Esophagus squamous epithelium (tissue), 4 donors: ENCODE measurements at regions not wholly inside any gene's neighbourhood (a gene's known extent, or its start where the extent isn't known, plus 50 kb on each side); places are given as distances from the start of the nearest gene placed in this dataset.

Experiments
- POLR2A ChIP-seq, 4 donors: fragments of 450-650 bp; IDR thresholded peaks; one replicate each; pipeline ENCODE4 v1.6.1; 2017; ENCODE audit warnings: antibody characterized with exemption in 4 of 4, mild to moderate bottlenecking in 4 of 4, moderate library complexity in 3 of 4
- TF ChIP-seq, protein P1 (sequence below), 6 experiments: fragments of 450-650 bp in 4 of 6; fragments of 200-600 bp in 2 of 6; sonication (generic) in 2 of 6; IDR thresholded peaks; one replicate each; pipeline ENCODE4 v1.5.1; 2016 to 2019; ENCODE audit warnings: antibody characterized with exemption in 6 of 6, mild to moderate bottlenecking in 4 of 6, moderate library complexity in 4 of 6

DNA sequence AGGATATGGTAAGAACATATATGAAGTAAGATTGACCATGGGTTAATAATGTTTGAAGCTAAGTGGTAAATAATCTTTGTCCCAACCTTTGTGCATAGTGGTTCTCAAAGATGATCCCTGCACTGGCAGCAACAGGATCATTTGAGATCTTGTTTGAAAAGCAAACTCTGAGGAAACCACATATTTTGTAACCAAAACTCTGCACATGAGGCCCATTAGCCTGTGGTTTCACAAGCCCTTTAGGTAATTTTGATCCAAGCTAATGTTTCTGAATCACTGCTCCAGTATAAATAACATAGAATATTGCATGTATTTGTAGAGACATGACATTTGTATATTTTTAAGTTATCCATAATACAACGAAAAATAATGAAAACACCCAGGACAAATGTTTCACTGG is 147.9 kb upstream of the RGS18 start:
- TF ChIP-seq, protein P1, sequence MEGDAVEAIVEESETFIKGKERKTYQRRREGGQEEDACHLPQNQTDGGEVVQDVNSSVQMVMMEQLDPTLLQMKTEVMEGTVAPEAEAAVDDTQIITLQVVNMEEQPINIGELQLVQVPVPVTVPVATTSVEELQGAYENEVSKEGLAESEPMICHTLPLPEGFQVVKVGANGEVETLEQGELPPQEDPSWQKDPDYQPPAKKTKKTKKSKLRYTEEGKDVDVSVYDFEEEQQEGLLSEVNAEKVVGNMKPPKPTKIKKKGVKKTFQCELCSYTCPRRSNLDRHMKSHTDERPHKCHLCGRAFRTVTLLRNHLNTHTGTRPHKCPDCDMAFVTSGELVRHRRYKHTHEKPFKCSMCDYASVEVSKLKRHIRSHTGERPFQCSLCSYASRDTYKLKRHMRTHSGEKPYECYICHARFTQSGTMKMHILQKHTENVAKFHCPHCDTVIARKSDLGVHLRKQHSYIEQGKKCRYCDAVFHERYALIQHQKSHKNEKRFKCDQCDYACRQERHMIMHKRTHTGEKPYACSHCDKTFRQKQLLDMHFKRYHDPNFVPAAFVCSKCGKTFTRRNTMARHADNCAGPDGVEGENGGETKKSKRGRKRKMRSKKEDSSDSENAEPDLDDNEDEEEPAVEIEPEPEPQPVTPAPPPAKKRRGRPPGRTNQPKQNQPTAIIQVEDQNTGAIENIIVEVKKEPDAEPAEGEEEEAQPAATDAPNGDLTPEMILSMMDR (IDR thresholded peaks at IDR 0.05), result no peak
- TF ChIP-seq POLR2A (IDR thresholded peaks at IDR 0.05), result no peak
